SKM-1 (cell line): ENCODE measurements at regions not wholly inside any gene's neighbourhood (a gene's known extent, or its start where the extent isn't known, plus 50 kb on each side); places are given as distances from the start of the nearest gene placed in this dataset.

ENCODE experiments used
- DNase-seq: peaks from one replicate; lab custom pipeline; 2025; ENCODE audit not compliant: unreplicated experiment; lab: John Stamatoyannopoulos, UW

GRCh38 chr4:141395919-141396318 is 175.2 kb downstream of the ZNF330 start:
- DNase-seq = no peak

GRCh38 chr4:141402712-141403111 is 182.0 kb downstream of the ZNF330 start:
- DNase-seq = no peak

DNA sequence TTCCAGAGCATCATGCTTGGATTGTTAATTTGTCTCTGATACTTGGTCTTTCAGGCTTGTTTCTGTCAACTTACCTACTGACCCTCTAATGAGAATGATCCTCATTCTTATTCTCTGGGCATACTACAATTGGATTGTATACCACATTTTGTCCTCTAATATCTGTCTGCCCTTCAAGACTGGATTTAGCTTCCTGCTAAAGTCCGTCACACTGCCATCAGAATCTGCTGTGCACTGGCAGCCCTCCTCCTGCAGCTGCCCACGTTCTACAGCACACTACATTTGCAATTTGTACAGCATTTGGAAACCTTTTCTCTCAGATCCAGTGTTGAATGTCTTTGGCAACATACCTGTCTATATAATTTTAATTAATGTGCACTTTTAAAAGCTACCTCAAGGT is 183.1 kb downstream of the ZNF330 start:
- DNase-seq = no peak

- DNase-seq = no peak
Observed at GRCh38 chr4:141406237-141406636, 185.5 kb downstream of the ZNF330 start.

- no peak for DNase-seq
Observed at GRCh38 chr4:141409556-141409955, 188.9 kb downstream of the ZNF330 start.

- no peak for DNase-seq
Observed at GRCh38 chr4:141410839-141411238, 190.1 kb downstream of the ZNF330 start.

- DNase-seq = no peak
Observed at GRCh38 chr4:141411936-141412335, 191.2 kb downstream of the ZNF330 start.

GRCh38 chr4:141413366-141413765 is 192.7 kb downstream of the ZNF330 start:
- no peak for DNase-seq

DNA sequence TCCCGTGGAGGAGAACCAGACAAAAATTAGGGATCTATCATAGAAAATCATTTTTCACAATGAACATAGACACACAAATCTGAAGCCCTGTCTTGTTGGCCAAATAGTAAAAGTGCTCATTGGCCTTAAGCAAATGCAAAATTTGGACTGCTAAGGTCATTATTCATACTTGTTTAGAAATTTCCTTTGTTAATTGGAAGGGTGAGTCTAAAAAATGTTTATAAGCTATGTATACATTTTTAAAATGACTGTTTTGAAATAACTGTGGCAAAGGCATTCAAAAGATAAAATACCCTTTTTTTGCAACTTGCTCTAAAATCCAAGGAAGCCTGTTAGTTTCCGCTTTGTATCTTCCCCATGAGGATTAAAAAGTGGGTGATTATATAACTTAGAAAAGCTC is 195.0 kb downstream of the ZNF330 start:
- DNase-seq = no peak

DNA sequence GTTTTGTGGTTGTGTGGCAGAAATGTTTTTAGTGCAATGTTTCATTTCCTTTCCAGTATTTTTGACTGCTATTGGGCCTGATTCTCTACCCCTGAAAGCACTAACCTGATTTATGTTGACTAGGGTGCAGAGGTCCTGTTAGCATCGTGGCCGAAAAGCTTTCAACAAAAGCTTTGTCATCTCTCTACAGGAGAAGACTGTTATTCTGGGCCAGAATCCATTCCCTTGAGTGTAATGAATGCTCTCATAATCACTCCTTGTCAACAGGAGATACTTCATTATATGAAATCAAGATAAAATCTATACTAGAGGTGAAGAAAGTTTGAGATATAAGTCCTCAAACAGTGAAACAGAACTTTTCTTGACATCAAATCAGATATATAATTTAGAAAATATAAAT is 195.5 kb downstream of the ZNF330 start:
- no peak for DNase-seq

DNA sequence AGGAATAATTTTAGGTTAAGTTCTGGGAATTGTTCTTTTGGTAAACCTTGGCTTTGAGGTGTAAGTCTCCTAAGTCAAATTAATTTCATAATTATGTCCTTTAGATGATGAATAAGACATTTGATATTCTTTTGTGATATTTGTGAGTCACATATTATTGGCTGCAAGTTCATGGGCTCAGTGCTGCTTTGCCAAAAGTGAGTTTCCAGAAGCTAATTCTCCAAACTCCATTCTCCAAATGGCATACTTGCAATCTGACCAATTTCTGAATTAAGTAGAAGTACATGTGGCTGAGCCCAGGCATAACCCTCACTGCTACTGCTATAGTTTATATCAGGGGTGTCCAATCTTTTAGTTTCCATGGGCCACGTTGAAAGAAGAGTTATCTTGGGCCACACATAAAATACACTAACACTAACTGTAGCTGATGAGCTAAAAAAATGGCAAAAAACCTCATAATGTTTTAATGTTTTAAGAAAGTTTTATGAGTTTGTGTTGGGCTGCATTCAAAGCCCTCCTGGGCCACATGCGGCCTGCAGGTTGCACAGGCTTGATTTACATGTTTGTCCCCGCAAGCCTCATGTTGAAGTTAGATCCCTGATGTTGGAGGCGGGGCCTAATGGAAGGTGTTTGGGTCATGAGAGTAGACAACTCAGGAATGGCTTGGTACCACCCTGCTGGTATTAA is 196.1 kb downstream of the ZNF330 start:
- no peak for DNase-seq

GRCh38 chr4:141417387-141417786 is 196.7 kb downstream of the ZNF330 start:
- no peak for DNase-seq

DNA sequence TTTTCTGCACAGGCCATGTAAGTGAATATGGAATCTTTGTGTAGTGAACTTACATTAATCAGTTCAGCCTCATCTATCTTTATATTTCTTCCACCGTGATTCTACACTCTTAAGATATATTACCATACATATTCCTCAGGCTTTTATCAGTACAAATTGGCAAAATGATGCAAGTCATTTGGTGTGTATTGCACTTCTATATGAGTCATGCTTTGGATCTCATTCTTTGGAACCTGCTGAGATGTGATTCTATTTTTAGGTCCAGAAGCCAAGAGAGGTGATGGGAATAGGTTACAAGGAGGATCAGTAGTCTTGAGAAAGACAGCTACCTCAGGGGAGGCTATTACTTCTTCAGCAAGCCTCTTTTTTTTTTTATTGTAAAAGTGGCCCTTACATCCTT is 204.4 kb downstream of the ZNF330 start:
- DNase-seq = no peak

DNA sequence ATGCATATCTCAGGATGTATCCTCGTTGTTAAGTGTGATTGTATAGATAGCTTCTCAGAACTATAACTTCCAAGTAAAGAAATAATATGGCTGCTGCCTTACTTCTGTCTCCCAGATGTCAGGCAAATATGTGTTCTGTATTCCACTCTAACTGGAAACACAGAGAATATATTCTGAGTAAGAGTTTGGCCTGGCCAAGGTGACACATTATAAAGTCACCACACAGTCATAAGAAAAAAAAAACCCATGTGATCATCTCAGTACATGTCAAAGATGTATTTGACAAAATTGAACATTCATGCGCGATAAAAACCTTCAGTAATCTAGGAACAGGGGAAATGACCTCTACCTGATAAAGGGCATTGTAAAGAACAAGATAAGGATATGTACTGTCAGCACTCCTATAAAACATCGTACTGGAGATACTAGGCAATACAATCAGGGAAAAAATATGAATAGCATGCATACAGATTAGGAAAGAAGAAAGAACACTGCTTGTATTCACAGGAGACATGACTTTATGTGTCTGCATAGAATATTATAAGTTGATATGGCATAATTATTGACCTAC is 207.1 kb downstream of the ZNF330 start:
- no peak for DNase-seq

- no peak for DNase-seq
Observed at GRCh38 chr4:141429933-141430332, 206.4 kb upstream of the IL15 start.

DNA sequence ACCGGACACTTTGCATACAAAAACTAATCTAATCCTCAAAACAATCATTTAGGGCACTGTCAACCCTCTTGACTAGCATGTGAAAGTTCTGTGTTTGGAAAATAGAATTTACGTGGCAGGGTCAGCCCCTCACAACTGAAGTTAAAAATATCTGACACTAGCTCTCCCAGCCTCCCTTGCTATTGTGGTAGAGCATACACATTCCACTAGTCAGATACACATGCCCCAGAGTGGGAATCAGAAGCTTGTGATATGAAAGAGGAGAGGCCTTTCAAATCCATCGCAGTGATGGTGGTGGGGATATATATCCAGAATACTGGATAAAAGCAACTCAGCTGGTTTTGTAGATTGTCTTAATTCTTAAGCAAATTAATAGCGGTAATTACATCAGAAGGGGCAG is 205.7 kb upstream of the IL15 start:
- DNase-seq = no peak

GRCh38 chr4:141432000-141432712 is 204.2 kb upstream of the IL15 start:
- no peak for DNase-seq

- no peak for DNase-seq
Observed at GRCh38 chr4:141435446-141436225, 200.7 kb upstream of the IL15 start.

DNA sequence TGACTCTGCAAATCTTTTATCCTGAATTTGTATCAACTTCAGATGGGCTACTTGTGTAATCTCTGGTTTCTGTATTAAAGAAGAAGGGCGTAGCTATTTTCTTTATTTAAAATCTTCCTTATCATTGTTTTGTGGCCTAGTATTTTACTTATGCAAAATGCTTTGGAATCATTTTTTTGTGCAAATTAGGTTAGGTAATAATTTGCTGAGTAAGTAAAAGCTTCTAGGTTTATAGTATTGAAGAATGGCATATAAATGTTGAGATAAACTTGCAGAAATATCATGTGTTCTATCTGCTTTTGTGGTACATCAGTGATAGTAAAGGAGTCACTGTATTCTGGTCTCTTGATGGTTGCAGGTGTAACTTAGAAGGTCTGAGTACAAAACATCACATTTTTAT is 197.2 kb upstream of the IL15 start:
- no peak for DNase-seq

GRCh38 chr4:141447761-141448160 is 188.6 kb upstream of the IL15 start:
- no peak for DNase-seq

DNA sequence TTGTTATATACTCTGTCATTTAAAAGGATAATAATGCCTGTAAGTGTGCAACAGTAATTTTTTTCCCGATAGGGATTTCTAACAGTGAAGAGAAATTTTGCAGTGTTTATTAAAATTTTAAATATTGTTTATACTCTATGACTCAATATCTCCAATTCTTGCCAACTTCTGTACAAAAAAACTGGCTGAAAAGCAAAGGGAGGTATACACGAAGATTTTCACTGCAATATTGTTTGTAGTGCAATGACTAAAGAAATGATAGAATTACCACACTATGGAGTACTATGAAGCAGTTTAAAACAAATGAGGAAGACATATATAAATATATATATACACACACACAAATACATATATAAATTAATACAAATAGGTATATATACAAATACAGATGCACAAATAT is 187.9 kb upstream of the IL15 start:
- no peak for DNase-seq

DNA sequence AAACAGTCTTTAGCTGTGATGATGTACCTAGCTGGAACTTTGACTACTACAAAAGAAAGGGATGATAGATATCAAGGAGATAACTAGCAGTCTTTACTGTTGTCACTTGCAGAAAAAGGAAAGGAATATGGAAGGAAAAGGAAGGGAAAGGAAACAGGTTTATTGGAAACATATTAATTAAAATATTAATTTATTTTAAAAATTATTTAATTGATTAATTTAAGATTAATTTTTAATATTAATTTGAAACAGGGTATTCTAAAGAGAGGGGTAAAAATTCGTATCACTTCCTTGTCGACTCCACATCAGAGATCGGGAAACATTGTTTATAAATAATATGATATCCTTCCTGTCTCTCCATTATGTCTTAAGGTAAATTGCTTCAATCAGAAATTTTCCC is 186.5 kb upstream of the IL15 start:
- DNase-seq = no peak
